Body of pancreas (tissue), 4 donors: ENCODE measurements at regions not wholly inside any gene's neighbourhood (a gene's known extent, or its start where the extent isn't known, plus 50 kb on each side); places are given as distances from the start of the nearest gene placed in this dataset.

Experiments
- ATAC-seq: fragments of 150-250 bp; one replicate; pipeline ENCODE4 v1.9.1; 2016
- DNase-seq, 4 donors: peaks; one replicate each; pipeline ENCODE4 v3.0.0-alpha.2; 2019
- H3K27ac ChIP-seq, 4 donors: fragments of 200-600 bp; sonication (generic); 1 replicate in 3 of 4; 2 replicates in 1 of 4; pipeline versions ENCODE4 v1.5.1 to v1.6.1; 2016 to 2019; ENCODE audit warnings: mild to moderate bottlenecking in 1 of 4, mixed read lengths in 1 of 4, moderate library complexity in 1 of 4
- H3K27me3 ChIP-seq, 2 donors: fragments of 200-600 bp; sonication (generic); one replicate each; pipeline ENCODE4 v1.6.0; 2016; ENCODE audit warnings: mild to moderate bottlenecking in 1 of 2
- H3K36me3 ChIP-seq, 2 donors: fragments of 200-600 bp; sonication (generic); replicated peaks in 1 of 2; 2 replicates each; pipeline ENCODE4 v1.5.1; 2016; ENCODE audit warnings: low read depth in 2 of 2; ENCODE audit not compliant: insufficient read depth in 1 of 2
- H3K4me1 ChIP-seq: fragments of 200-600 bp; sonication (generic); one replicate; pipeline ENCODE4 v1.6.0; 2016
- H3K4me3 ChIP-seq, 2 donors: fragments of 200-600 bp; sonication (generic); 1 replicate in 1 of 2; 2 replicates in 1 of 2; pipeline ENCODE4 v1.5.1; 2016 to 2019
- H3K9me3 ChIP-seq, 3 donors: fragments of 200-600 bp; sonication (generic); 1 replicate in 2 of 3; 2 replicates in 1 of 3; pipeline ENCODE4 v1.5.1; 2016
- POLR2A ChIP-seq, 3 donors: fragments of 450-650 bp; IDR thresholded peaks; one replicate each; pipeline ENCODE4 v1.6.1; 2016; ENCODE audit warnings: antibody characterized with exemption in 3 of 3, mild to moderate bottlenecking in 2 of 3
- WGBS, 2 donors: methylation state at CpG; one replicate each; pipeline ENCODE4 v1.1.5; 2017; 5-methylcytosine and 5-hydroxymethylcytosine counted together
- intact Hi-C: fragments of 100-400 bp; cut with DNase I; formaldehyde crosslinking; loops from one replicate; pipeline ENCODE4 v1.15.1; 2023
- TF ChIP-seq, protein P1 (sequence below), 7 experiments: fragments of 450-650 bp in 4 of 7; fragments of 200-600 bp in 3 of 7; sonication (generic) in 3 of 7; IDR thresholded peaks; one replicate each; pipeline ENCODE4 v1.5.1; 2016 to 2019; ENCODE audit warnings: antibody characterized with exemption in 7 of 7

DNA sequence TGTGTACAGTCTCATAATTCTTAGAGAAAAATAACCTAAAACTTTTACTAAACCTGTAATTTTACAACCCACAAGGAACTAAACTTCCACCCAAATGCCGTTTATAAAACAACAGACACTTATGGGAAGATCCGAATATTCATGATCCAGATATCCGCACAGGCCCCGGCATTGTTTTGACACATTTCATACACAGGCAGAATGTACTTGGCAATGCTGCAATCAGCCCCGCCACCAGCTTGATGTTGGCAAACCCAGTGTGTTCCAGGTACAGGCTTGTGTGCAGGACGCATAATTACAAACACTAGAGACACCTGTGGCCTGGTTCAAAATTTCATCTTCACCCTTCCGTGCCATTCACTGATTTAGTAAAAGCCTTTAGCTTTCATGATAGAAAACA is 393.0 kb upstream of the SALL3 start:
- H3K9me3 ChIP-seq, result no peaks in the 10 kb centered on the region
- H3K36me3 ChIP-seq, result no peaks in the 10 kb centered on the region
- TF ChIP-seq POLR2A (IDR thresholded peaks at IDR 0.05), result no peak
- TF ChIP-seq, protein P1, sequence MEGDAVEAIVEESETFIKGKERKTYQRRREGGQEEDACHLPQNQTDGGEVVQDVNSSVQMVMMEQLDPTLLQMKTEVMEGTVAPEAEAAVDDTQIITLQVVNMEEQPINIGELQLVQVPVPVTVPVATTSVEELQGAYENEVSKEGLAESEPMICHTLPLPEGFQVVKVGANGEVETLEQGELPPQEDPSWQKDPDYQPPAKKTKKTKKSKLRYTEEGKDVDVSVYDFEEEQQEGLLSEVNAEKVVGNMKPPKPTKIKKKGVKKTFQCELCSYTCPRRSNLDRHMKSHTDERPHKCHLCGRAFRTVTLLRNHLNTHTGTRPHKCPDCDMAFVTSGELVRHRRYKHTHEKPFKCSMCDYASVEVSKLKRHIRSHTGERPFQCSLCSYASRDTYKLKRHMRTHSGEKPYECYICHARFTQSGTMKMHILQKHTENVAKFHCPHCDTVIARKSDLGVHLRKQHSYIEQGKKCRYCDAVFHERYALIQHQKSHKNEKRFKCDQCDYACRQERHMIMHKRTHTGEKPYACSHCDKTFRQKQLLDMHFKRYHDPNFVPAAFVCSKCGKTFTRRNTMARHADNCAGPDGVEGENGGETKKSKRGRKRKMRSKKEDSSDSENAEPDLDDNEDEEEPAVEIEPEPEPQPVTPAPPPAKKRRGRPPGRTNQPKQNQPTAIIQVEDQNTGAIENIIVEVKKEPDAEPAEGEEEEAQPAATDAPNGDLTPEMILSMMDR (IDR thresholded peaks at IDR 0.05), result no peak
- intact Hi-C loops, result no loop called here
- ATAC-seq, result no peak
- H3K4me3 ChIP-seq, result no peak overlapping the region
- 68 to 71% methylated on average over 7 of the region's 7 CpGs for WGBS, 2 donors
- no peaks in the 10 kb centered on the region for H3K4me1 ChIP-seq
- no peak overlapping the region for H3K27ac ChIP-seq
- DNase-seq, result no peak
- H3K27me3 ChIP-seq, result no peaks in the 10 kb centered on the region

DNA sequence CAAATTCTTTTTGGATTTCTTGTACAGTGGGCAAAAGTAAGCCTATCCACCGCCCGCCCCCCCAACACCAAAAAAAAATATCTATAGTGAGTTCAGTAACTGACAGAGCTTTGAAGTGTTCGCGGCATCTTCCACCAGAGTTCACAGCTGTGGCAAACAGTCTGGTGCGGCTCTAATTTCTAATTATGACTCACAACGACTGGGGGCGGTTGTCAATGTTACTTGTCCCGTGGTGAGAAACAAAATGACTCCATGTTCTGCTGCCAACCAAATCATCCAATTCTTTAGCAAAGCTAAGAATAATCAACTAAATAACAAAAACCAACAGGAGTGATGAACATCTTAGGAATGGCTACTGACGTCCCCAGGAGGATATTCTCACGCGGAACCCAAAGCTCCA is 392.5 kb upstream of the SALL3 start:
- H3K4me3 ChIP-seq, result no peak overlapping the region
- no peaks in the 10 kb centered on the region for H3K36me3 ChIP-seq
- H3K27me3 ChIP-seq, result no peaks in the 10 kb centered on the region
- DNase-seq (no peak), ATAC-seq (no peak)
- intact Hi-C loops, result no loop called here
- WGBS, 2 donors, result 54 to 55% methylated on average over 11 of the region's 11 CpGs
- no peak overlapping the region for H3K27ac ChIP-seq
- no peaks in the 10 kb centered on the region for H3K4me1 ChIP-seq
- TF ChIP-seq, protein P1 (IDR thresholded peaks at IDR 0.05), result no peak
- TF ChIP-seq POLR2A (IDR thresholded peaks at IDR 0.05), result no peak
- H3K9me3 ChIP-seq, result no peaks in the 10 kb centered on the region

DNA sequence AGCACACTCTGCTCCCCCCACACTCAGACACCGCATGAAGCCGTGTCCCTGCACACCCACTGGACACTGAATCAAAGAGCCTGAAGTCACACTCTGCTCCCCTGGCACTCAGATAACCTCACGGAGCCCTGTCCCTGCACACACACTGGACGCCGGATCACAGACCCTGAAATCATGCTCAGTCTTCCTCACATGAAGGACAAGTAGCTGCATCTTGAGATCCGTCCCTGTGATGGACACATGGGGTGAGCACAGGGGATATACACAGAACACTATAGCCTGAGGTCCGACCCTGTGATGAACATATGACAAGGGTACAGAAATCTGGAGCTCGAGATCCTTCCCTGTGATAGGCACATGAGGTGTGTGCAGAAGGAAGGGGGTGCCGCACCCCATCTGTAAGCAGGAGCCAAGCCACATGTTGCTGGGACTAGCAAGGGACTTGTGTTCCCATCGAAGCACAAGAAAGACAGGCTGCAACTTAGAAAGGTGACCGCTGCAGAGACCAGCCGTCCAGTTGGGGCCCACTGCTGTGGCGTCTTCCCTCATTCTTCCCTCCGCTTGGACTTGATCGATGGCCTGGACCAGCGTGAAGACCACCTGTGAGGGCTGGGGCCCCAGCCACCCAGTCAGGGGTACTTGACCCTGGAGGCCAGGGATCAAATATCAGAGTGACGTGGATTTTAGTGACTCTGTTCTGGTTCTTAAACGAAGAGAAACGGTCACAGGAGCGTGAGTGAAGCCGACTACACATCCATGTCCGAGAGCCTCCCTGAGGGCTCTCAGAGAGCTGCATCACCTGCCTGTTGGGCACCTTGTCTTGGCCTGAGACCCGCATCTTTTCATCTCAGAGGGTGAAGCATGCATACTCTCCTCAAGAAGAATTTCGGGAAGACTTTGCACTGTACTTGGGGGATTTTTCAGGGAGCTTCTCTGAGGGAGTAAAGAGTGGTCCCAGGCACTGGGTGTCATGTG is 391.7 kb upstream of the SALL3 start:
- intact Hi-C loops, result no loop called here
- Histone ChIP-seq H3K4me3 (no peak overlapping the region), H3K36me3 (no peaks in the 10 kb centered on the region), H3K4me1 (no peaks in the 10 kb centered on the region), H3K9me3 (no peaks in the 10 kb centered on the region), H3K27ac (no peak overlapping the region), H3K27me3 (no peaks in the 10 kb centered on the region)
- DNase-seq, result no peak
- TF ChIP-seq, protein P1 (IDR thresholded peaks at IDR 0.05), result no peak
- no peak for TF ChIP-seq POLR2A (IDR thresholded peaks at IDR 0.05)
- ATAC-seq, result no peak
- WGBS, 2 donors, result 65 to 70% methylated on average over 23 to 24 of the region's 24 CpGs

DNA sequence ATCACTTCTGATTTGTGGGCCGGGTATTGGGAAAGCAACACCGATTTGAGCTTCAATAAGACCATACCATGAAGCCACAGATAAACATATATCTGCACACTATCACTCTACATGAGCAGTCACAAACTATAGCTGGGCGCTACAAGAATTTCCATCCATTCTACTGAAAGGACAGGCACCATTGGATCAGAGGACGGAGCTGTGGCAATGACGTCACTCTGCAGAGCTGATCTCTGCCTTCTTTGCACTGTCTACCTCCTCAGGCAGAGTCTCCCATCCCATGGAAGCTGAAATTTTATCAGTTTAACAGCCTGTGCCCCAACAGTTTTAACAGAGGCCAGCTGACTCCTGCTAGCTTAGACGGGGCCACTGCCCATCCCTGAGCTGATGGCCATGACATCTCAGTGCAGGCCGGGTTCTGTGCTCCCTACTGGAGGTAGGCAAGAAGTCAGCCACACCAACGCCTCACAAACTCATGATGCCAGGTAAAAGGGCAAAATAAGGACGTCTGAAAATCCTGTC is 389.6 kb upstream of the SALL3 start:
- DNase-seq (no peak), ATAC-seq (no peak)
- Histone ChIP-seq H3K4me3 (no peak overlapping the region), H3K27me3 (no peaks in the 10 kb centered on the region), H3K27ac (no peak overlapping the region), H3K4me1 (no peaks in the 10 kb centered on the region), H3K36me3 (no peaks in the 10 kb centered on the region), H3K9me3 (no peaks in the 10 kb centered on the region)
- TF ChIP-seq, protein P1 (IDR thresholded peaks at IDR 0.05), result no peak
- no peak for TF ChIP-seq POLR2A (IDR thresholded peaks at IDR 0.05)
- 64 to 67% methylated on average over 9 of the region's 9 CpGs for WGBS, 2 donors
- intact Hi-C loops, result no loop called here
